ENCODE measurements at regions not wholly inside any gene's neighbourhood (a gene's known extent, or its start where the extent isn't known, plus 50 kb on each side); places are given as distances from the start of the nearest gene placed in this dataset.

- no peak overlapping the region for H3K4me3 ChIP-seq (ENCODE audit: low read depth, low read length)
- CTCF ChIA-PET: no interaction called here
- no peaks in the 10 kb centered on the region for H3K27me3 ChIP-seq (ENCODE audit: control insufficient read depth, insufficient read depth, low read length)
- no peaks in the 10 kb centered on the region for H3K9me3 ChIP-seq (ENCODE audit: control insufficient read depth, insufficient read depth, low read length)
- TF ChIP-seq, protein P1, sequence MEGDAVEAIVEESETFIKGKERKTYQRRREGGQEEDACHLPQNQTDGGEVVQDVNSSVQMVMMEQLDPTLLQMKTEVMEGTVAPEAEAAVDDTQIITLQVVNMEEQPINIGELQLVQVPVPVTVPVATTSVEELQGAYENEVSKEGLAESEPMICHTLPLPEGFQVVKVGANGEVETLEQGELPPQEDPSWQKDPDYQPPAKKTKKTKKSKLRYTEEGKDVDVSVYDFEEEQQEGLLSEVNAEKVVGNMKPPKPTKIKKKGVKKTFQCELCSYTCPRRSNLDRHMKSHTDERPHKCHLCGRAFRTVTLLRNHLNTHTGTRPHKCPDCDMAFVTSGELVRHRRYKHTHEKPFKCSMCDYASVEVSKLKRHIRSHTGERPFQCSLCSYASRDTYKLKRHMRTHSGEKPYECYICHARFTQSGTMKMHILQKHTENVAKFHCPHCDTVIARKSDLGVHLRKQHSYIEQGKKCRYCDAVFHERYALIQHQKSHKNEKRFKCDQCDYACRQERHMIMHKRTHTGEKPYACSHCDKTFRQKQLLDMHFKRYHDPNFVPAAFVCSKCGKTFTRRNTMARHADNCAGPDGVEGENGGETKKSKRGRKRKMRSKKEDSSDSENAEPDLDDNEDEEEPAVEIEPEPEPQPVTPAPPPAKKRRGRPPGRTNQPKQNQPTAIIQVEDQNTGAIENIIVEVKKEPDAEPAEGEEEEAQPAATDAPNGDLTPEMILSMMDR (IDR thresholded peaks at IDR 0.05; ENCODE audit: low read depth, low read length): no peak
- H3K27ac ChIP-seq (ENCODE audit: low read depth, low read length): no peak overlapping the region
- POLR2A ChIA-PET: no interaction called here
- no peak for DNase-seq (ENCODE audit: low read depth, low spot score)
Measured at GRCh38 chr5:74143151-74143550, 497.4 kb downstream of the ENC1 start.

DNA sequence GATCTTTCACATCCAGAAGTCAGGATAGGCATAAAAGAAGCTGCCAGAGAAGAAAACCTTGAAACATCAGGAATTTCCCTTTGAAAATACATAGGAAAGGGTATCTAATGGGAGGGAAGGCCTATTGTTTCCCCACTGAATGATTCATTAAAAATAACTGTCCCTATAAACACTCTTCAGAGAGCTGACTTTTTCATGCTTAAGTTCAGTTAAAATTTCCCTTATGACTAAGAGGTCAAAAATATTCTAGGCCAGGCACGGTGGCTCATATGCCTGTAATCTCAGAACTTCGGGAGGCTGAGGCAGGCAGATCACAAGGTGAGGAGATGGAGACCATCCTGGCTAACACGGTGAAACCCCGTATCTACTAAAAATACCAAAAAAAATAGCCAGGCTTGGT, 499.5 kb downstream of the ENC1 start:
- no peaks in the 10 kb centered on the region for H3K9me3 ChIP-seq (ENCODE audit: control insufficient read depth, insufficient read depth, low read length)
- no peaks in the 10 kb centered on the region for H3K27me3 ChIP-seq (ENCODE audit: control insufficient read depth, insufficient read depth, low read length)
- H3K27ac ChIP-seq (ENCODE audit: low read depth, low read length): no peak overlapping the region
- TF ChIP-seq, protein P1 (IDR thresholded peaks at IDR 0.05; ENCODE audit: low read depth, low read length): no peak
- peak; percentile 23 for DNase-seq (ENCODE audit: low read depth, low spot score)
- CTCF ChIA-PET: no interaction called here
- POLR2A ChIA-PET: no interaction called here
- no peak overlapping the region for H3K4me3 ChIP-seq (ENCODE audit: low read depth, low read length)

DNA sequence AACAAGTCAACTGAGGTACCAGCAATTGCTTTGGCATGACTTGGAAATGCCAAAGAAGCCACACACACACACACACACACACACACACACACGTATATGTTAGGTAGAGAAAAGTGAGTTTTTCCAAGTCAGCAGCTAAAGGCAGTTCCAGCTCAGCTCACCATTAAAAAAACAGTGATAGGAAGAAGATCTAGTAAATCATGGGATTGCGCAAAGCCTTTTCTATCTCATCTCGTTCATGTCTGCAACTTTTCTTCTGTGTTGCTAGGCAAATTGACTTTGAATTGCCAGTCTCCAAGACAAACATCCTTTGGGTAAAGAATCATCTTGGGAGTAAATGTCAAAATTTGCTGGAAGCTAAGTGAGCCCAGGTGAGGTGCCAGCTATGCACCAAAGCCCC, 500.1 kb downstream of the ENC1 start:
- H3K9me3 ChIP-seq (ENCODE audit: control insufficient read depth, insufficient read depth, low read length): no peaks in the 10 kb centered on the region

DNA sequence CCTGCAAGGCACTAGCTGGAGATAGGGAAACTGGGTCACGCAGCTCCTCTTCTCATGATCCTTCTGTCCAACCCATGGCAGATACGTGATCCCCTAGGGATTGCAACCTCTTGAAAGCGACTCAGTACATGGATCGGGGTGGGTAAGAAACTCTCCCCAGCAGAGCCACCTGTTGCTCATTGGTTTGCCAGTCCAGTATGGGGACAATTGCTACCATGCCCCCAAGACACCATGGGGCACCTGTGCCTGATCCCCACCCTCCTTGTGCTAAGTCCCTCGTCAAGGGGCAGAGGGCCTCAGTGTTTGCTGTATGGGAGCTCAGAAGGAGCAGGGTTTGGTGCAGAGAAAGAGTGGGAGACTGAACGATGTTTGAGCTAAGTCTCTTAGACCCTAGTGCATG, 500.9 kb downstream of the ENC1 start:
- ChIA-PET CTCF (no interaction called here), POLR2A (no interaction called here)
- H3K4me3 ChIP-seq (ENCODE audit: low read depth, low read length): no peak overlapping the region
- DNase-seq (ENCODE audit: low read depth, low spot score): no peak
- TF ChIP-seq, protein P1 (IDR thresholded peaks at IDR 0.05; ENCODE audit: low read depth, low read length): no peak
- no peaks in the 10 kb centered on the region for H3K9me3 ChIP-seq (ENCODE audit: control insufficient read depth, insufficient read depth, low read length)
- H3K27me3 ChIP-seq (ENCODE audit: control insufficient read depth, insufficient read depth, low read length): no peaks in the 10 kb centered on the region
- H3K27ac ChIP-seq (ENCODE audit: low read depth, low read length): no peak overlapping the region

More for the DNA sequence above, 500.1 kb downstream of the ENC1 start:
- CTCF ChIA-PET: no interaction called here
- Histone ChIP-seq H3K4me3 (ENCODE audit: low read depth, low read length) (no peak overlapping the region), H3K27ac (ENCODE audit: low read depth, low read length) (no peak overlapping the region), H3K27me3 (ENCODE audit: control insufficient read depth, insufficient read depth, low read length) (no peaks in the 10 kb centered on the region)
- no peak for DNase-seq (ENCODE audit: low read depth, low spot score)
- TF ChIP-seq, protein P1 (IDR thresholded peaks at IDR 0.05; ENCODE audit: low read depth, low read length): no peak
- POLR2A ChIA-PET: no interaction called here

DNA sequence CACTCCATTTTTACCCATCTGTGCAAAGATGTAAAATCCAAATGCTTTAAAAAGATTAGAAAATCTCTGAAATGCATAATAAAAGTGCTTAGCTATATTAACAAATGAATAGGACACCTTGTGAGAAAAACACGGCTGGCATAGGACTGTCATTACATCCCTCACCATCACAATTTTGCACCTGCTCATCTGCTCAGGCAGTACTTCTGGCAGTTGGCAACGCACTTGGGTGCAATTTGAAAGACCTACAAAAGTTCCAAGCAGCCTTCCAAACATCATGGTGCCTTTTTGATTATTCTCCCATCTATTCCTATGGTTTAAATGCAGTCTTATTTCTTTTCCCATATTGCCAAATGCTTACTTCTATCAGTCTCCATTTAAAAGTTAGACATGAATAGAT, 501.8 kb downstream of the ENC1 start:
- TF ChIP-seq, protein P1 (IDR thresholded peaks at IDR 0.05; ENCODE audit: low read depth, low read length): no peak
- ChIA-PET CTCF (no interaction called here), POLR2A (no interaction called here)
- H3K27ac ChIP-seq (ENCODE audit: low read depth, low read length): no peak overlapping the region
- H3K4me3 ChIP-seq (ENCODE audit: low read depth, low read length): no peak overlapping the region
- no peak for DNase-seq (ENCODE audit: low read depth, low spot score)
- H3K27me3 ChIP-seq (ENCODE audit: control insufficient read depth, insufficient read depth, low read length): no peaks in the 10 kb centered on the region
- H3K9me3 ChIP-seq (ENCODE audit: control insufficient read depth, insufficient read depth, low read length): no peaks in the 10 kb centered on the region
